CD4-positive, alpha-beta T cell treated with Interleukin-10 for 1 hour (primary cell): ENCODE measurements at regions not wholly inside any gene's neighbourhood (a gene's known extent, or its start where the extent isn't known, plus 50 kb on each side); places are given as distances from the start of the nearest gene placed in this dataset.
A peak's percentile ranks its signal among the peaks of the same experiment; 100 is the strongest.

Experiments used
- DNase-seq: peaks from one replicate; pipeline ENCODE4 v3.0.0-alpha.2; 2020

- no peak for DNase-seq
These were observed 379.4 kb downstream of the FBXW7 start for GRCh38 chr4:152156442-152156841.

- no peak for DNase-seq
These were observed 380.8 kb downstream of the FBXW7 start for GRCh38 chr4:152155070-152155469.

- DNase-seq, result no peak
These were observed 381.5 kb downstream of the FBXW7 start for GRCh38 chr4:152154433-152154832.

GRCh38 chr4:152153476-152154270 is 382.2 kb downstream of the FBXW7 start:
- no peak for DNase-seq

GRCh38 chr4:152150214-152150613 is 385.7 kb downstream of the FBXW7 start:
- DNase-seq, result no peak

- DNase-seq, result no peak
These were observed 386.1 kb downstream of the FBXW7 start for GRCh38 chr4:152149745-152150144.

GRCh38 chr4:152148057-152148456 is 387.2 kb upstream of the GATB start:
- no peak for DNase-seq

- DNase-seq, result no peak
These were observed 385.4 kb upstream of the GATB start for GRCh38 chr4:152146244-152146643.

- DNase-seq, result no peak
These were observed 383.0 kb upstream of the GATB start for GRCh38 chr4:152143806-152144205.

GRCh38 chr4:152138451-152138850 is 377.6 kb upstream of the GATB start:
- peak; percentile 39 for DNase-seq

- DNase-seq, result no peak
These were observed 372.0 kb upstream of the GATB start for GRCh38 chr4:152132776-152133175.

- DNase-seq, result no peak
These were observed 367.5 kb upstream of the GATB start for GRCh38 chr4:152128356-152128755.

- DNase-seq, result no peak
These were observed 365.4 kb upstream of the GATB start for GRCh38 chr4:152126238-152126637.

- DNase-seq, result no peak
These were observed 358.2 kb upstream of the GATB start for GRCh38 chr4:152118819-152119553.

- no peak for DNase-seq
These were observed 357.2 kb upstream of the GATB start for GRCh38 chr4:152117933-152118507.

GRCh38 chr4:152117520-152117919 is 356.7 kb upstream of the GATB start:
- DNase-seq, result no peak

GRCh38 chr4:152117054-152117453 is 356.2 kb upstream of the GATB start:
- DNase-seq, result no peak

GRCh38 chr4:152115794-152116193 is 355.0 kb upstream of the GATB start:
- peak; percentile 66 for DNase-seq

GRCh38 chr4:152115118-152115517 is 354.3 kb upstream of the GATB start:
- DNase-seq, result no peak

- DNase-seq, result no peak
These were observed 353.8 kb upstream of the GATB start for GRCh38 chr4:152114562-152114961.

GRCh38 chr4:152112887-152113286 is 352.1 kb upstream of the GATB start:
- no peak for DNase-seq

GRCh38 chr4:152112190-152112589 is 351.4 kb upstream of the GATB start:
- no peak for DNase-seq

GRCh38 chr4:152110780-152111179 is 350.0 kb upstream of the GATB start:
- no peak for DNase-seq
